WTC11 (cell line): ENCODE measurements at regions not wholly inside any gene's neighbourhood (a gene's known extent, or its start where the extent isn't known, plus 50 kb on each side); places are given as distances from the start of the nearest gene placed in this dataset.

Experiments
- CBFB ChIP-seq: sonication (generic); formaldehyde crosslinking; IDR thresholded peaks from 2 replicates; pipeline ENCODE4 v1.8.1; 2022; ENCODE audit warnings: mild to moderate bottlenecking, low read depth, missing genetic modification reagents
- ESRRA ChIP-seq: sonication (generic); formaldehyde crosslinking; IDR thresholded peaks from 2 replicates; pipeline ENCODE4 v1.8.1; 2022; ENCODE audit warnings: mild to moderate bottlenecking, missing genetic modification reagents, borderline replicate concordance
- FOXJ3 ChIP-seq: sonication (generic); formaldehyde crosslinking; IDR thresholded peaks from 2 replicates; pipeline ENCODE4 v1.9.0; 2021; ENCODE audit warnings: missing genetic modification reagents, mild to moderate bottlenecking, borderline replicate concordance
- GRHL2 ChIP-seq: fragments of 250-450 bp; sonication (Bioruptor Pico); IDR thresholded peaks from 2 replicates; pipeline ENCODE4 v1.8.0; 2022; ENCODE audit warnings: mild to moderate bottlenecking, moderate library complexity; ENCODE audit not compliant: insufficient replicate concordance, severe bottlenecking
- IRF2 ChIP-seq: sonication (generic); formaldehyde crosslinking; IDR thresholded peaks from 2 replicates; pipeline ENCODE4 v1.8.0; 2022; ENCODE audit warnings: low read depth, missing genetic modification reagents, borderline replicate concordance
- KAT7 ChIP-seq: sonication (generic); formaldehyde crosslinking; IDR thresholded peaks from 2 replicates; pipeline ENCODE4 v1.8.1; 2023; ENCODE audit warnings: missing genetic modification reagents, mild to moderate bottlenecking, borderline replicate concordance
- NFYB ChIP-seq: sonication (generic); formaldehyde crosslinking; conservative IDR thresholded peaks from 2 replicates; pipeline ENCODE4 v1.8.0; 2022; ENCODE audit warnings: low read depth, missing genetic modification reagents
- SP1 ChIP-seq: sonication (generic); formaldehyde crosslinking; conservative IDR thresholded peaks from 2 replicates; pipeline ENCODE4 v1.8.1; 2022; ENCODE audit warnings: missing genetic modification reagents
- TCF7 ChIP-seq: sonication (generic); formaldehyde crosslinking; IDR thresholded peaks from 2 replicates; pipeline ENCODE4 v1.8.0; 2022; ENCODE audit warnings: mild to moderate bottlenecking, low read depth, missing genetic modification reagents, moderate library complexity
- TF ChIP-seq, protein P1 (sequence below): fragments of 200-600 bp; IDR thresholded peaks from 2 replicates; pipeline ENCODE4 v1.8.0; 2022; ENCODE audit warnings: antibody characterized with exemption
- TF ChIP-seq, protein P2 (sequence below): sonication (generic); formaldehyde crosslinking; conservative IDR thresholded peaks from 2 replicates; pipeline ENCODE4 v1.8.1; 2022; ENCODE audit warnings: mild to moderate bottlenecking, missing genetic modification reagents
- TF ChIP-seq, protein P3 (sequence below): sonication (generic); formaldehyde crosslinking; IDR thresholded peaks from 2 replicates; pipeline ENCODE4 v1.8.0; 2022; ENCODE audit warnings: mild to moderate bottlenecking, missing genetic modification reagents

DNA sequence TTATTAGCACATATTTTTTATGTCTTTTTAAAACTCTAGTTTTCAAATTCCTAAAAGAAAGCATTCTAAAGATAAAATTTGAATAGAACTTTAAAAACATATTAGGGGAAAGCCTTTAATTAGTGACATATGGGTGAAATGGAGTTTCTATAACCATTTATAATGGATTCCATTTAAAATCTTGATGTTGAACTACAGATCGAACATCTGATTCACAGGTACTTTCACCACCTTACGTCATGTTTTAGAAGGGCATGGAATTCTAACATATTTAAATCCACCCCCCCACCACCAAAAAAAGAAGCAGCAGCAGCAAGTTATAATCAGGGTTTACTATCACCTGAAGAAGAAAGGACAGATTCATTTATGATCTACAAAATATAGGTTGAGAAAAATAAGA lies 298.4 kb downstream of the SMOC2 start:
- TF ChIP-seq, protein P1, sequence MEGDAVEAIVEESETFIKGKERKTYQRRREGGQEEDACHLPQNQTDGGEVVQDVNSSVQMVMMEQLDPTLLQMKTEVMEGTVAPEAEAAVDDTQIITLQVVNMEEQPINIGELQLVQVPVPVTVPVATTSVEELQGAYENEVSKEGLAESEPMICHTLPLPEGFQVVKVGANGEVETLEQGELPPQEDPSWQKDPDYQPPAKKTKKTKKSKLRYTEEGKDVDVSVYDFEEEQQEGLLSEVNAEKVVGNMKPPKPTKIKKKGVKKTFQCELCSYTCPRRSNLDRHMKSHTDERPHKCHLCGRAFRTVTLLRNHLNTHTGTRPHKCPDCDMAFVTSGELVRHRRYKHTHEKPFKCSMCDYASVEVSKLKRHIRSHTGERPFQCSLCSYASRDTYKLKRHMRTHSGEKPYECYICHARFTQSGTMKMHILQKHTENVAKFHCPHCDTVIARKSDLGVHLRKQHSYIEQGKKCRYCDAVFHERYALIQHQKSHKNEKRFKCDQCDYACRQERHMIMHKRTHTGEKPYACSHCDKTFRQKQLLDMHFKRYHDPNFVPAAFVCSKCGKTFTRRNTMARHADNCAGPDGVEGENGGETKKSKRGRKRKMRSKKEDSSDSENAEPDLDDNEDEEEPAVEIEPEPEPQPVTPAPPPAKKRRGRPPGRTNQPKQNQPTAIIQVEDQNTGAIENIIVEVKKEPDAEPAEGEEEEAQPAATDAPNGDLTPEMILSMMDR = no peak
- no peak for TF ChIP-seq SP1 (CRISPR knock-in tag)
- TF ChIP-seq KAT7 = no peak
- TF ChIP-seq TCF7 (CRISPR knock-in tag) = no peak
- no peak for TF ChIP-seq CBFB (CRISPR knock-in tag)
- TF ChIP-seq, protein P2, sequence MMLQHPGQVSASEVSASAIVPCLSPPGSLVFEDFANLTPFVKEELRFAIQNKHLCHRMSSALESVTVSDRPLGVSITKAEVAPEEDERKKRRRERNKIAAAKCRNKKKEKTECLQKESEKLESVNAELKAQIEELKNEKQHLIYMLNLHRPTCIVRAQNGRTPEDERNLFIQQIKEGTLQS = no peak
- TF ChIP-seq GRHL2 (CRISPR knock-in tag) = no peak
- no peak for TF ChIP-seq FOXJ3 (CRISPR knock-in tag)
- TF ChIP-seq IRF2 (CRISPR knock-in tag) = no peak
- no peak for TF ChIP-seq NFYB
- no peak for TF ChIP-seq ESRRA
- TF ChIP-seq, protein P3, sequence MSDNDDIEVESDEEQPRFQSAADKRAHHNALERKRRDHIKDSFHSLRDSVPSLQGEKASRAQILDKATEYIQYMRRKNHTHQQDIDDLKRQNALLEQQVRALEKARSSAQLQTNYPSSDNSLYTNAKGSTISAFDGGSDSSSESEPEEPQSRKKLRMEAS (CRISPR knock-in tag) = no peak
